Astrocyte (in vitro differentiated cells and primary cell): ENCODE measurements at regions not wholly inside any gene's neighbourhood (a gene's known extent, or its start where the extent isn't known, plus 50 kb on each side); places are given as distances from the start of the nearest gene placed in this dataset.

ENCODE experiments used
- DNase-seq: peaks from one replicate; pipeline ENCODE4 v3.0.0-alpha.2; 2010; ENCODE audit warnings: low read depth
- FAIRE-seq: peaks from 2 replicates; lab custom pipeline; 2011; peaks lifted over from hg19 to GRCh38; lab: Jason Lieb, UNC
- H2AFZ ChIP-seq: 2 replicates; pipeline ENCODE4 v1.6.0; 2012; ENCODE audit warnings: low read depth, low read length, inconsistent platforms
- H3K27ac ChIP-seq: 2 replicates; pipeline ENCODE4 v1.5.1; 2011; ENCODE audit warnings: low read depth, low read length, inconsistent platforms
- H3K27me3 ChIP-seq: 2 replicates; pipeline ENCODE4 v1.6.0; 2011; ENCODE audit warnings: low read length, inconsistent platforms; ENCODE audit not compliant: insufficient read depth
- H3K36me3 ChIP-seq: 2 replicates; pipeline ENCODE4 v1.5.1; 2011; ENCODE audit warnings: low read length, inconsistent platforms; ENCODE audit not compliant: insufficient read depth
- H3K4me1 ChIP-seq: 2 replicates; pipeline ENCODE4 v1.5.1; 2011; ENCODE audit warnings: low read length, inconsistent platforms; ENCODE audit not compliant: insufficient read depth
- H3K4me2 ChIP-seq: 2 replicates; pipeline ENCODE4 v1.6.0; 2012; ENCODE audit warnings: low read length, inconsistent platforms
- H3K4me3 ChIP-seq: 2 replicates; pipeline ENCODE4 v1.5.1; 2011; ENCODE audit warnings: low read depth, mild to moderate bottlenecking, low read length, inconsistent platforms; ENCODE audit not compliant: insufficient read depth
- H3K79me2 ChIP-seq: 2 replicates; pipeline ENCODE4 v1.6.0; 2012; ENCODE audit warnings: mild to moderate bottlenecking, low read length, inconsistent platforms; ENCODE audit not compliant: insufficient read depth
- H3K9ac ChIP-seq: 2 replicates; pipeline ENCODE4 v1.6.0; 2012; ENCODE audit warnings: mild to moderate bottlenecking, low read length, inconsistent platforms
- H3K9me3 ChIP-seq: 2 replicates; pipeline ENCODE4 v1.5.1; 2012; ENCODE audit warnings: low read depth, mild to moderate bottlenecking, low read length, inconsistent platforms; ENCODE audit not compliant: insufficient read depth
- H4K20me1 ChIP-seq: 2 replicates; pipeline ENCODE4 v1.6.0; 2012; ENCODE audit warnings: low read length, inconsistent platforms; ENCODE audit not compliant: insufficient read depth
- H3K27ac Mint-ChIP-seq: one replicate; pipeline ENCODE4 v1.8.0; 2021; ENCODE audit warnings: mild to moderate bottlenecking, mixed read lengths; ENCODE audit not compliant: unreplicated experiment
- H3K27me3 Mint-ChIP-seq: one replicate; pipeline ENCODE4 v1.8.0; 2021; ENCODE audit warnings: low read depth, mixed read lengths; ENCODE audit not compliant: unreplicated experiment
- H3K36me3 Mint-ChIP-seq: one replicate; pipeline ENCODE4 v1.8.0; 2021; ENCODE audit warnings: low read depth, mixed read lengths; ENCODE audit not compliant: unreplicated experiment
- H3K4me1 Mint-ChIP-seq: one replicate; pipeline ENCODE4 v1.8.0; 2021; ENCODE audit warnings: low read depth, mixed read lengths; ENCODE audit not compliant: unreplicated experiment
- H3K4me3 Mint-ChIP-seq: one replicate; pipeline ENCODE4 v1.8.0; 2021; ENCODE audit warnings: mild to moderate bottlenecking, moderate library complexity, mixed read lengths; ENCODE audit not compliant: unreplicated experiment
- H3K9me3 Mint-ChIP-seq: one replicate; pipeline ENCODE4 v1.8.0; 2021; ENCODE audit warnings: mild to moderate bottlenecking, mixed read lengths; ENCODE audit not compliant: unreplicated experiment
- EZH2 ChIP-seq: IDR thresholded peaks from 2 replicates; pipeline ENCODE4 v1.6.1; 2012; ENCODE audit warnings: mild to moderate bottlenecking, low read length, inconsistent platforms; ENCODE audit not compliant: insufficient read depth
- TF ChIP-seq, protein P1 (sequence below): IDR thresholded peaks from 2 replicates; pipeline ENCODE4 v1.5.1; 2011; ENCODE audit warnings: low read depth, mild to moderate bottlenecking, inconsistent platforms, low read length, moderate library complexity; ENCODE audit not compliant: insufficient read depth

DNA sequence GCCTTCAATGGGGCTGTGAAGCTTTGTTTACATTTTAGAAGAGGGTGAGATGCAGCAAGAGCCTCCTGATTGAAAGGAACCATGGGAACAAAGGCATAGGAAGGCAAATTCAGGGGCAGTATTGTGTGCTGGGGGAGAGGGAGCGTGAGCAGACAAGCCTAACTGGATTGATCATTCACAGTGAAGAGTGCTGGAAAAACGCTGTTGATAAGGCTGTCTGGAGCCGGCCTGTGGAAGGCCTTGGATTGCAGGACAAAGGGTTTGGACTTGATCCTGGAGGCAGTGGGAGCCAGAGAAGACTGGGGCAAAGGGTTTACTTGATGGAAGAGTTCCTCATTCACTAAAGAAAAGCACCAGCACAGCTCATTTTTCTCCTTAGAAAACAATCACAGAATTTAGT lies 160.5 kb downstream of the PAH start:
- no peak overlapping the region for H3K27ac Mint-ChIP-seq
- H3K27me3 Mint-ChIP-seq, result peaks cover 2% of the 10 kb centered on the region
- H3K9me3 ChIP-seq, result no peaks in the 10 kb centered on the region
- no peaks in the 10 kb centered on the region for H3K27me3 ChIP-seq
- H3K4me1 Mint-ChIP-seq, result peaks cover 2% of the 10 kb centered on the region
- H3K79me2 ChIP-seq, result no peaks in the 10 kb centered on the region
- TF ChIP-seq EZH2, result no peak
- TF ChIP-seq, protein P1, sequence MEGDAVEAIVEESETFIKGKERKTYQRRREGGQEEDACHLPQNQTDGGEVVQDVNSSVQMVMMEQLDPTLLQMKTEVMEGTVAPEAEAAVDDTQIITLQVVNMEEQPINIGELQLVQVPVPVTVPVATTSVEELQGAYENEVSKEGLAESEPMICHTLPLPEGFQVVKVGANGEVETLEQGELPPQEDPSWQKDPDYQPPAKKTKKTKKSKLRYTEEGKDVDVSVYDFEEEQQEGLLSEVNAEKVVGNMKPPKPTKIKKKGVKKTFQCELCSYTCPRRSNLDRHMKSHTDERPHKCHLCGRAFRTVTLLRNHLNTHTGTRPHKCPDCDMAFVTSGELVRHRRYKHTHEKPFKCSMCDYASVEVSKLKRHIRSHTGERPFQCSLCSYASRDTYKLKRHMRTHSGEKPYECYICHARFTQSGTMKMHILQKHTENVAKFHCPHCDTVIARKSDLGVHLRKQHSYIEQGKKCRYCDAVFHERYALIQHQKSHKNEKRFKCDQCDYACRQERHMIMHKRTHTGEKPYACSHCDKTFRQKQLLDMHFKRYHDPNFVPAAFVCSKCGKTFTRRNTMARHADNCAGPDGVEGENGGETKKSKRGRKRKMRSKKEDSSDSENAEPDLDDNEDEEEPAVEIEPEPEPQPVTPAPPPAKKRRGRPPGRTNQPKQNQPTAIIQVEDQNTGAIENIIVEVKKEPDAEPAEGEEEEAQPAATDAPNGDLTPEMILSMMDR, result no peak
- H2AFZ ChIP-seq, result no peak overlapping the region
- H3K36me3 ChIP-seq, result no peaks in the 10 kb centered on the region
- H3K36me3 Mint-ChIP-seq, result no peaks in the 10 kb centered on the region
- no peak overlapping the region for H3K27ac ChIP-seq
- H3K9me3 Mint-ChIP-seq, result no peaks in the 10 kb centered on the region
- H3K4me3 Mint-ChIP-seq, result no peak overlapping the region
- H4K20me1 ChIP-seq, result no peaks in the 10 kb centered on the region
- H3K4me3 ChIP-seq, result no peak overlapping the region
- H3K4me2 ChIP-seq, result no peak overlapping the region
- DNase-seq (no peak), FAIRE-seq (no peak)
- H3K4me1 ChIP-seq, result no peaks in the 10 kb centered on the region
- H3K9ac ChIP-seq, result no peak overlapping the region

DNA sequence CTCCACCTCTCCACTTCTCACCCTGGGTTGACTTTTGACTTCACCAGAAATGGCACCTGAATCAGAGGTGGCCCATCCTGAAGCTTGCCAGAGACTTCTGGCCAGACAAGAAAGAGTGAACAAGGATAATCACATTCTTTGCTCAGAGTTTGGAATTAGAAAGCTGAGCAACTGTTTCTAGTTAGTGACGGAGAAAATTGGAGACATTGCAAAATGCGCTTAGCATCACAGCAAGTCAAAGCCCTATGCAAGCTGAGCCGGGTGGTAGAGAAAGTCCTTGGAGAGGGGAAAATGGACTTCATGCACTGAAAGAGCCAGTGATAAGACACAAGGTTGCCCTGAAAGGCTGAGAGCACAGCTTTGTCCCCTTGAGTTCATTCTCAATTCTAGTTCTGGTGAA lies 161.8 kb downstream of the PAH start:
- Histone ChIP-seq H3K79me2 (no peaks in the 10 kb centered on the region), H3K4me1 (no peaks in the 10 kb centered on the region), H3K36me3 (no peaks in the 10 kb centered on the region), H3K27ac (no peak overlapping the region), H3K27me3 (no peaks in the 10 kb centered on the region), H3K4me2 (no peak overlapping the region), H3K9me3 (no peaks in the 10 kb centered on the region), H3K9ac (no peak overlapping the region), H2AFZ (no peak overlapping the region), H3K4me3 (no peak overlapping the region), H4K20me1 (no peaks in the 10 kb centered on the region)
- no peaks in the 10 kb centered on the region for H3K9me3 Mint-ChIP-seq
- no peak for TF ChIP-seq EZH2
- TF ChIP-seq, protein P1, result no peak
- no peak overlapping the region for H3K4me3 Mint-ChIP-seq
- no peak for DNase-seq
- H3K27ac Mint-ChIP-seq, result no peak overlapping the region
- no peak for FAIRE-seq
- H3K36me3 Mint-ChIP-seq, result no peaks in the 10 kb centered on the region
- peaks cover 2% of the 10 kb centered on the region for H3K4me1 Mint-ChIP-seq
- H3K27me3 Mint-ChIP-seq, result peaks cover 2% of the 10 kb centered on the region

DNA sequence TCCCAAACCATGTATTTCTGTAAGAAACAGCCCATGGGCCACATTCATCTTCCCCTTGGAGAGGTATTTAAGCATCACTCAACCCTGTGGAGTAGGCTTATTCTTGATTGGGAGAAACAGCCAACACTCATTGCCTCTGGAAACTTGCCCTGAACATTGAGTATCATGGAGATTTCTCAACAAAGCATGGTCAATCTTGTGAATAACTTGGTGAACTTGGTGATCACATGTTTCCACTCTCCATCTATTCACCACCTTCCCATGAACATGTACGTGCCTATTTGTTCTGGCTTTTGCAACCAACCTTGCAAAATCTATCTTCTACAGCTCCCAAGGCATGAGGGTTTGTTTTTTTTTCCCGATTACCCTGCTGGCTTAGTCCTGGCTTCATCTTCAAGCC lies 163.2 kb downstream of the PAH start:
- Histone ChIP-seq H3K9ac (no peak overlapping the region), H3K4me3 (no peak overlapping the region), H3K9me3 (no peaks in the 10 kb centered on the region), H4K20me1 (no peaks in the 10 kb centered on the region), H3K4me1 (no peaks in the 10 kb centered on the region), H3K36me3 (no peaks in the 10 kb centered on the region), H3K27ac (no peak overlapping the region), H3K79me2 (no peaks in the 10 kb centered on the region), H2AFZ (no peak overlapping the region), H3K27me3 (no peaks in the 10 kb centered on the region), H3K4me2 (no peak overlapping the region)
- TF ChIP-seq, protein P1, result no peak
- Mint-ChIP-seq H3K4me3 (no peak overlapping the region), H3K36me3 (no peaks in the 10 kb centered on the region), H3K9me3 (no peaks in the 10 kb centered on the region), H3K27me3 (peaks cover 2% of the 10 kb centered on the region), H3K4me1 (peaks cover 2% of the 10 kb centered on the region), H3K27ac (no peak overlapping the region)
- no peak for FAIRE-seq
- no peak for DNase-seq
